Keratinocyte (primary cell): ENCODE measurements at regions not wholly inside any gene's neighbourhood (a gene's known extent, or its start where the extent isn't known, plus 50 kb on each side); places are given as distances from the start of the nearest gene placed in this dataset.

Experiments used
- DNase-seq: peaks from one replicate; pipeline ENCODE4 v3.0.0-alpha.2; 2011; ENCODE audit warnings: low read depth, missing footprints, low spot score
- FAIRE-seq: peaks from 2 replicates; lab custom pipeline; 2011; peaks lifted over from hg19 to GRCh38; lab: Jason Lieb, UNC
- H2AFZ ChIP-seq: 2 replicates; pipeline ENCODE4 v1.6.0; 2012; ENCODE audit warnings: low read length, control low read depth, inconsistent platforms; ENCODE audit not compliant: control insufficient read depth
- H3K27ac ChIP-seq: 2 replicates; pipeline ENCODE4 v1.5.1; 2011; ENCODE audit warnings: low read length; ENCODE audit not compliant: control insufficient read depth, insufficient read depth
- H3K27me3 ChIP-seq: 3 replicates; pipeline ENCODE4 v1.6.0; 2011; ENCODE audit warnings: low read length; ENCODE audit not compliant: control insufficient read depth, insufficient read depth; ENCODE audit errors: extremely low read depth
- H3K36me3 ChIP-seq, 2 experiments: 2 replicates in 1 of 2; 3 replicates in 1 of 2; pipeline ENCODE4 v1.5.1; 2011; ENCODE audit warnings: low read length in 2 of 2, mild to moderate bottlenecking in 1 of 2; ENCODE audit not compliant: control insufficient read depth in 2 of 2, insufficient read depth in 2 of 2; ENCODE audit errors: extremely low read depth in 1 of 2
- H3K4me1 ChIP-seq: 3 replicates; pipeline ENCODE4 v1.5.1; 2011; ENCODE audit warnings: low read length; ENCODE audit not compliant: control insufficient read depth, insufficient read depth; ENCODE audit errors: extremely low read depth
- H3K4me2 ChIP-seq: 3 replicates; pipeline ENCODE4 v1.6.0; 2011; ENCODE audit warnings: low read depth, low read length; ENCODE audit not compliant: control insufficient read depth, insufficient read depth; ENCODE audit errors: extremely low read depth
- H3K4me3 ChIP-seq, 3 experiments: fragments of 200-600 bp in 1 of 3; sonication (generic) in 1 of 3; 2 replicates in 2 of 3; 3 replicates in 1 of 3; pipeline ENCODE4 v1.5.1; 2011 to 2016; ENCODE audit warnings: low read length in 3 of 3, mild to moderate bottlenecking in 3 of 3, control low read depth in 2 of 3, inconsistent platforms in 1 of 3, low read depth in 1 of 3, mixed read lengths in 1 of 3, mixed run types in 1 of 3, moderate library complexity in 1 of 3; ENCODE audit not compliant: control insufficient read depth in 2 of 3, insufficient read depth in 2 of 3; ENCODE audit errors: extremely low read depth in 1 of 3
- H3K79me2 ChIP-seq: 2 replicates; pipeline ENCODE4 v1.6.0; 2012; ENCODE audit warnings: low read length; ENCODE audit not compliant: control insufficient read depth, insufficient read depth
- H3K9ac ChIP-seq: 3 replicates; pipeline ENCODE4 v1.6.0; 2011; ENCODE audit warnings: low read length; ENCODE audit not compliant: control insufficient read depth, insufficient read depth; ENCODE audit errors: extremely low read depth
- H3K9me1 ChIP-seq: 3 replicates; pipeline ENCODE4 v1.6.0; 2011; ENCODE audit warnings: low read length; ENCODE audit not compliant: control insufficient read depth, insufficient read depth; ENCODE audit errors: extremely low read depth
- H3K9me3 ChIP-seq: 2 replicates; pipeline ENCODE4 v1.5.1; 2012; ENCODE audit warnings: low read depth, low read length; ENCODE audit not compliant: control insufficient read depth
- H4K20me1 ChIP-seq: 3 replicates; pipeline ENCODE4 v1.6.0; 2011; ENCODE audit warnings: low read length; ENCODE audit not compliant: control insufficient read depth, insufficient read depth; ENCODE audit errors: extremely low read depth
- CTCF ChIP-seq, 3 experiments: IDR thresholded peaks in 1 of 3; conservative IDR thresholded peaks in 1 of 3; optimal IDR thresholded peaks in 1 of 3; 2 replicates in 2 of 3; 3 replicates in 1 of 3; pipeline versions ENCODE3 to v1.5.1; 2011; ENCODE audit warnings: low read length in 3 of 3, mild to moderate bottlenecking in 3 of 3, moderate library complexity in 2 of 3, control low read depth in 1 of 3, inconsistent platforms in 1 of 3; ENCODE audit not compliant: insufficient read depth in 2 of 3; ENCODE audit errors: extremely low read depth in 1 of 3
- EZH2 ChIP-seq: IDR thresholded peaks from one replicate; pipeline ENCODE4 v1.6.1; 2012; ENCODE audit warnings: inconsistent platforms, mild to moderate bottlenecking, low read length, moderate library complexity
- dilution Hi-C: fragments of 300-500 bp; cut with MboI; formaldehyde crosslinking; loops from one replicate; pipeline ENCODE4 v1.7.0; 2020; ENCODE audit warnings: low sequenced_read_pairs; ENCODE audit not compliant: extremely low pct_ligation_motif_present

DNA sequence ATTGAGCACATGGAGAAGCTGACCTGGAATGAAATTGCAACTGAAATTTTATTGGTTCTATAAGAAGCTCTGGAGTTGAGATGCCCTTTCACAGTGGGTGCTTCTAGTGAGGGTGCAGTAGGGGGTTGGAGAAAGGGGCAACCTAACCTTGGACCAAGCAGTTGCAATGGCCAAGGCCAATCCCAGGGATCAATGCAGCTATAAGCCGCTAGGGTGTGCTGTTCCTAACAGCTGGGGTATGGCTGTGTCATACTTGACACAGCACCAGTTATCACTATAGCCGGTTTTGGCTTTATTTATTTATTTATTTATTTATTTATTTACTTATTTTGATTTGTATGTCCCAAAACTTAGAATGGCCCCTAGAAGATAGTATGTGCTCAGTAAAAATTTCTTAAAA lies 505.9 kb downstream of the FLRT2 start:
- H3K9me1 ChIP-seq: no peaks in the 10 kb centered on the region

DNA sequence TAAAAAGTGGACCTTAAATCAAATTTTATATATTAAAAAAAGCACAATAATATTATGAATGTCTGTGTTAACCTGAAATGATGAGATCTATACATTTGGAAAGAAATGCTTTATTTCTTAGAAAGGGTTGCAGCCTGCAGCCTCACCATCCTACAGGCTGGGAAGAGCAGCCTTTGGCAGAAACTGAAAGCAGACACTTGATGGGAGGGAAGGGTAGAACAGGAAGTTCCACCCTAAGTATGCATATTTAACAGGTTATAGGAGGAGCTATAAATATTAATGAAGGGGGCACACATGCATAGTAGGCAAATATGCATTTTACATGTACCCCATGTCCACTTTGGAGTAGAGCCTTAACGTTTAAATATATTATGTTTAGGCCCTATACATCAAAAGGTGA lies 498.0 kb downstream of the FLRT2 start:
- no peaks in the 10 kb centered on the region for H3K79me2 ChIP-seq
- H3K4me1 ChIP-seq: no peaks in the 10 kb centered on the region
- TF ChIP-seq EZH2: no peak
- TF ChIP-seq CTCF (optimal IDR thresholded peaks at IDR 0.05 in 1 of 3, IDR thresholded peaks at IDR 0.05 in 1 of 3, conservative IDR thresholded peaks at IDR 0.05 in 1 of 3; ENCODE audit: extremely low read depth in 1 of 3, insufficient read depth in 2 of 3, low read length in 3 of 3): no peak
- no peak for DNase-seq
- H4K20me1 ChIP-seq: no peaks in the 10 kb centered on the region
- H3K4me3 ChIP-seq: no peak overlapping the region
- no peak overlapping the region for H3K27ac ChIP-seq
- H3K9me3 ChIP-seq: no peaks in the 10 kb centered on the region
- H3K4me2 ChIP-seq: no peak overlapping the region
- FAIRE-seq: no peak
- no peaks in the 10 kb centered on the region for H3K27me3 ChIP-seq
- no peaks in the 10 kb centered on the region for H3K36me3 ChIP-seq
- H2AFZ ChIP-seq: no peak overlapping the region
- H3K9ac ChIP-seq: no peak overlapping the region
- no peaks in the 10 kb centered on the region for H3K9me1 ChIP-seq
- dilution Hi-C loops: no loop called here

More for the DNA sequence above, 505.9 kb downstream of the FLRT2 start:
- Histone ChIP-seq H3K4me1 (no peaks in the 10 kb centered on the region), H4K20me1 (no peaks in the 10 kb centered on the region), H3K27me3 (no peaks in the 10 kb centered on the region), H3K4me2 (no peak overlapping the region), H3K27ac (no peak overlapping the region), H3K4me3 (no peak overlapping the region), H2AFZ (no peak overlapping the region), H3K9ac (no peak overlapping the region), H3K9me3 (no peaks in the 10 kb centered on the region), H3K36me3 (no peaks in the 10 kb centered on the region), H3K79me2 (no peaks in the 10 kb centered on the region)
- dilution Hi-C loops: no loop called here
- no peak for TF ChIP-seq EZH2
- peak; percentile 25 to 74 (median 72) for TF ChIP-seq CTCF (optimal IDR thresholded peaks at IDR 0.05 in 1 of 3, IDR thresholded peaks at IDR 0.05 in 1 of 3, conservative IDR thresholded peaks at IDR 0.05 in 1 of 3; ENCODE audit: extremely low read depth in 1 of 3, insufficient read depth in 2 of 3, low read length in 3 of 3)
- FAIRE-seq: no peak
- no peak for DNase-seq
